H1 (cell line): ENCODE measurements at regions not wholly inside any gene's neighbourhood (a gene's known extent, or its start where the extent isn't known, plus 50 kb on each side); places are given as distances from the start of the nearest gene placed in this dataset.

Experiments used
- FOSL1 ChIP-seq: IDR thresholded peaks from 2 replicates; pipeline ENCODE4 v1.6.1; 2011; ENCODE audit warnings: mild to moderate bottlenecking, low read depth, low read length, moderate library complexity; ENCODE audit not compliant: insufficient read depth
- HDAC6 ChIP-seq: IDR thresholded peaks from one replicate; pipeline ENCODE4 v1.7.1; 2012; ENCODE audit warnings: low read depth, mild to moderate bottlenecking, inconsistent platforms, low read length, moderate library complexity
- KDM4A ChIP-seq: IDR thresholded peaks from one replicate; pipeline ENCODE4 v1.7.1; 2012; ENCODE audit warnings: low read depth, mild to moderate bottlenecking, moderate library complexity, low read length, inconsistent platforms; ENCODE audit not compliant: severe bottlenecking

- TF ChIP-seq KDM4A, result no peak
- TF ChIP-seq FOSL1, result no peak
- no peak for TF ChIP-seq HDAC6
Measured at GRCh38 chr16:54370278-54371040, 83.9 kb upstream of the IRX3 start (continued).
